HepG2 (cell line): ENCODE measurements at regions not wholly inside any gene's neighbourhood (a gene's known extent, or its start where the extent isn't known, plus 50 kb on each side); places are given as distances from the start of the nearest gene placed in this dataset.
A peak's percentile ranks its signal among the peaks of the same experiment; 100 is the strongest.

Experiments
- ATAC-seq: fragments of 200-7000 bp; cut with Tn5 transposase; 3 replicates; pipeline ENCODE4 v1.9.1; 2020; ENCODE audit warnings: mild to moderate bottlenecking, moderate library complexity
- BruUV-seq: library from RNA; stranded (reverse); fragments of 400-500 nt; replicated peaks from 2 replicates; lab custom pipeline; 2021; lab: Mats Ljungman, UMichigan
- CTCF ChIA-PET: fragments of 300-600 bp; formaldehyde crosslinking; extraction: SDS; loops from one replicate; lab custom pipeline; 2021; ENCODE audit warnings: low total read pairs, inconsistent platforms, low intra/inter-chr PET ratio; lab: Yijun Ruan, JAX
- POLR2A ChIA-PET: fragments of 350-600 bp; sonication (Branson Sonifier 250); formaldehyde crosslinking; loops from one replicate; lab custom pipeline; 2020; ENCODE audit warnings: antibody characterized with exemption, inconsistent platforms; lab: Yijun Ruan, JAX
- DNase-seq: peaks from one replicate; pipeline ENCODE4 v3.0.0-alpha.2; 2015; ENCODE audit warnings: low spot score
- FAIRE-seq: peaks from 3 replicates; lab custom pipeline; 2011; peaks lifted over from hg19 to GRCh38; lab: Jason Lieb, UNC
- H2AFZ ChIP-seq: one replicate; pipeline ENCODE4 v1.6.1; 2011; ENCODE audit warnings: low read length, inconsistent platforms
- H3K27ac ChIP-seq: fragments of 300-600 bp; 3 replicates; pipeline ENCODE4 v1.8.0; 2011; ENCODE audit warnings: mixed run types, mild to moderate bottlenecking, mixed read lengths, low read length, inconsistent platforms; ENCODE audit not compliant: insufficient read depth; ENCODE audit errors: extremely low read length
- H3K27me3 ChIP-seq, 2 experiments: fragments of 200-600 bp in 1 of 2; 2 replicates in 1 of 2; 3 replicates in 1 of 2; pipeline versions ENCODE4 v1.6.0 to v1.8.0; 2011; ENCODE audit warnings: low read length in 2 of 2, mild to moderate bottlenecking in 2 of 2, moderate library complexity in 2 of 2, inconsistent platforms in 1 of 2; ENCODE audit not compliant: insufficient read depth in 2 of 2, control insufficient read depth in 1 of 2
- H3K36me3 ChIP-seq, 2 experiments: fragments of 200-600 bp in 1 of 2; replicated peaks in 1 of 2; 2 replicates in 1 of 2; 3 replicates in 1 of 2; pipeline versions ENCODE4 v1.5.1 to v1.8.0; 2011; ENCODE audit warnings: low read length in 2 of 2, inconsistent platforms in 1 of 2; ENCODE audit not compliant: insufficient read depth in 2 of 2, control insufficient read depth in 1 of 2
- H3K4me1 ChIP-seq: 2 replicates; pipeline ENCODE4 v1.5.1; 2012; ENCODE audit warnings: low read length, inconsistent platforms; ENCODE audit not compliant: insufficient read depth
- H3K4me2 ChIP-seq: 2 replicates; pipeline ENCODE4 v1.6.0; 2011; ENCODE audit warnings: low read depth, low read length, inconsistent platforms
- H3K4me3 ChIP-seq, 3 experiments: fragments of 200-600 bp in 1 of 3; sonication (generic), shearing (Covaris generic) in 1 of 3; replicated peaks in 1 of 3; 2 replicates each; pipeline ENCODE4 v1.5.1; 2011 to 2016; ENCODE audit warnings: low read length in 3 of 3, inconsistent platforms in 2 of 3, low read depth in 2 of 3, mild to moderate bottlenecking in 2 of 3, control low read depth in 1 of 3, mixed read lengths in 1 of 3; ENCODE audit not compliant: insufficient read depth in 1 of 3
- H3K79me2 ChIP-seq: one replicate; pipeline ENCODE4 v1.6.1; 2011; ENCODE audit warnings: low read length, inconsistent platforms; ENCODE audit not compliant: insufficient read depth
- H3K9ac ChIP-seq: 2 replicates; pipeline ENCODE4 v1.6.0; 2011; ENCODE audit warnings: mild to moderate bottlenecking, low read depth, low read length, inconsistent platforms; ENCODE audit not compliant: insufficient read depth
- H3K9me3 ChIP-seq: 2 replicates; pipeline ENCODE4 v1.5.1; 2012; ENCODE audit warnings: mild to moderate bottlenecking, low read length
- H4K20me1 ChIP-seq: 2 replicates; pipeline ENCODE4 v1.6.0; 2011; ENCODE audit warnings: inconsistent platforms, mild to moderate bottlenecking, low read length, moderate library complexity; ENCODE audit not compliant: insufficient read depth
- KDM5A ChIP-seq: fragments of 200-600 bp; sonication (generic); IDR thresholded peaks from 2 replicates; pipeline ENCODE4 v1.7.0; 2018; ENCODE audit warnings: antibody characterized with exemption, mild to moderate bottlenecking, low read length, borderline replicate concordance
- MAFF ChIP-seq: IDR thresholded peaks from 2 replicates; pipeline ENCODE4 v1.6.1; 2011; ENCODE audit warnings: low read depth, low read length, improper control_type of control experiment
- MAFK ChIP-seq, 2 experiments: IDR thresholded peaks in 1 of 2; conservative IDR thresholded peaks in 1 of 2; 2 replicates each; pipeline ENCODE4 v1.6.1; 2011; ENCODE audit warnings: improper control_type of control experiment in 2 of 2, low read length in 2 of 2
- RFX3 ChIP-seq: IDR thresholded peaks from 2 replicates; pipeline ENCODE4 v1.6.1; 2016; ENCODE audit warnings: missing biosample characterization, missing genetic modification reagents
- SKI ChIP-seq: fragments of 450-650 bp; IDR thresholded peaks from one replicate; pipeline ENCODE4 v1.6.1; 2018; ENCODE audit warnings: mild to moderate bottlenecking; ENCODE audit not compliant: partially characterized antibody
- ZNF264 ChIP-seq: sonication (generic); formaldehyde crosslinking; IDR thresholded peaks from 2 replicates; pipeline ENCODE4 v1.4.0; 2020; ENCODE audit warnings: missing genetic modification reagents
- WGBS: methylation state at CpG from one replicate; pipeline ENCODE4 v1.1.6; 2017; ENCODE audit warnings: low lambda C conversion rate; 5-methylcytosine and 5-hydroxymethylcytosine counted together
- in situ Hi-C: cut with HindIII; loops from 2 replicates; pipeline ENCODE4 v1.10.0; 2017; ENCODE audit warnings: low pct_unique_long_range_greater_than_20kb; ENCODE audit not compliant: extremely low pct_ligation_motif_present
- intact Hi-C: fragments of 100-400 bp; cut with micrococcal nuclease; formaldehyde crosslinking; loops from one replicate; pipeline ENCODE4 v1.10.0; 2022; ENCODE audit not compliant: unreplicated experiment
- TF ChIP-seq, protein P1 (sequence below), 2 experiments: fragments of 450-650 bp in 1 of 2; sonication (generic) in 1 of 2; formaldehyde crosslinking; IDR thresholded peaks; 2 replicates each; pipeline versions ENCODE4 v1.5.0 to v1.8.0; 2020 to 2022; ENCODE audit warnings: mild to moderate bottlenecking in 1 of 2, missing genetic modification reagents in 1 of 2

DNA sequence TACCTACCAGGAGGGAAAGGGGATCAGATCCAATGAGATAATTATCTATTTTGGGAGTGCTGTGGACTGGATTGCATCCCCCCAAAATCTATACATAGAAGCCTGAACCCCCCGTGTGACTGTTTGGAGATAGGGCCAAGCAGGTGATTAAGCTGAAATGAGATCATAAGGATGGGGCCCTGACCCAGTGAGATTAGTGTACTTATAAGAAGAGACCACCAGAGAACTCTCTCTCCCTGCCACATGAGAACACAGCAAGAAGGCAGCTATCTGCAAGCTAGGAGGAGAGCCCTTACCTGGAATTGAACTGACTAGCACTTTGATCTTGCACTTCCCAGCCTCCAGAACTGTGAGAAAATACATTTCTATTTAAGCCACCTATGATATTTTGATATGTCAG is 132.2 kb upstream of the NOX3 start:
- no peak for DNase-seq
- H3K4me2 ChIP-seq = no peak overlapping the region
- H4K20me1 ChIP-seq = no peaks in the 10 kb centered on the region
- H3K4me1 ChIP-seq = no peaks in the 10 kb centered on the region
- BruUV-seq = no TSS peak
- no peaks in the 10 kb centered on the region for H3K9me3 ChIP-seq
- no peaks in the 10 kb centered on the region for H3K36me3 ChIP-seq
- intact Hi-C loops (no loop called here), in situ Hi-C loops (no loop called here)
- no peak overlapping the region for H3K4me3 ChIP-seq
- no peak overlapping the region for H3K27ac ChIP-seq
- TF ChIP-seq KDM5A (no peak), RFX3 (CRISPR knock-in tag) (no peak), SKI (no peak), ZNF264 (peak; percentile 92)
- ChIA-PET POLR2A (no interaction called here), CTCF (no interaction called here)
- no peak overlapping the region for H3K9ac ChIP-seq
- FAIRE-seq = no peak
- H3K27me3 ChIP-seq = 0 out of 5 replicates have a peak, but pooled peaks cover 0 to 4% of the 10 kb centered on the region in 2 experiments
- no peak for ATAC-seq
- WGBS = 0% methylated on average over 1 of the region's 1 CpG
- H2AFZ ChIP-seq = no peak overlapping the region
- H3K79me2 ChIP-seq = no peaks in the 10 kb centered on the region

DNA sequence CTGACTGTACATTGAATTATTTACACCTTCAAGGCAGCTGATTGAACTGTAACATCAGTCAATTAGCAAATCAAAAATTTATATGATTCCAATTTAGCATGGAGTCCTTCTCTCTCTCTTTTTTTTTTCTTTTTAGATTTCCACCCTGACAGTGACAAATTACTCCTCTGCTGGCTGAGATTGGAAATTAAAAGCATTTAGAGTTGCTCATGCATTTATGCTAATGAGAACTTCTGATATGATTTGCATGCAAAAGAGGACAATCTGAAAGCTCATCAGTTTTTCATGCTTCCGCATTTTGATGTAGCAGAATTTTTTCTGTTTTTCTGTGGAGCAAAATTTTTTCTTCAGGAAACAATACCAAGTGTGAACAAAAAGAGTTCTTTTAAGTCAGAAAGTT is 130.5 kb upstream of the NOX3 start:
- H2AFZ ChIP-seq = no peak overlapping the region
- CTCF ChIA-PET = no interaction called here
- no peak overlapping the region for H3K27ac ChIP-seq
- H3K4me1 ChIP-seq = no peaks in the 10 kb centered on the region
- DNase-seq (no peak), ATAC-seq (no peak), FAIRE-seq (no peak)
- POLR2A ChIA-PET = no interaction called here
- in situ Hi-C loops = no loop called here
- TF ChIP-seq, protein P1, sequence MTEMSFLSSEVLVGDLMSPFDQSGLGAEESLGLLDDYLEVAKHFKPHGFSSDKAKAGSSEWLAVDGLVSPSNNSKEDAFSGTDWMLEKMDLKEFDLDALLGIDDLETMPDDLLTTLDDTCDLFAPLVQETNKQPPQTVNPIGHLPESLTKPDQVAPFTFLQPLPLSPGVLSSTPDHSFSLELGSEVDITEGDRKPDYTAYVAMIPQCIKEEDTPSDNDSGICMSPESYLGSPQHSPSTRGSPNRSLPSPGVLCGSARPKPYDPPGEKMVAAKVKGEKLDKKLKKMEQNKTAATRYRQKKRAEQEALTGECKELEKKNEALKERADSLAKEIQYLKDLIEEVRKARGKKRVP (CRISPR knock-in tag; IDR thresholded peaks at IDR 0.05) = no peak
- peak; percentile 55 for TF ChIP-seq MAFF
- peak; percentile 29 to 59; a peak in 3 of 4 replicates for TF ChIP-seq MAFK (conservative IDR thresholded peaks at IDR 0.05 in 1 of 2, IDR thresholded peaks at IDR 0.05 in 1 of 2; ENCODE audit: low read length in 2 of 2)
- no peaks in the 10 kb centered on the region for H4K20me1 ChIP-seq
- no peaks in the 10 kb centered on the region for H3K36me3 ChIP-seq
- no peak overlapping the region for H3K4me3 ChIP-seq
- H3K27me3 ChIP-seq = no peaks in the 10 kb centered on the region
- no TSS peak for BruUV-seq
- intact Hi-C loops = no loop called here
- 93% methylated on average over 1 of the region's 1 CpG for WGBS
- no peaks in the 10 kb centered on the region for H3K79me2 ChIP-seq
- H3K9me3 ChIP-seq = no peaks in the 10 kb centered on the region
- no peak overlapping the region for H3K4me2 ChIP-seq
- no peak overlapping the region for H3K9ac ChIP-seq
